ENCODE measurements at regions not wholly inside any gene's neighbourhood (a gene's known extent, or its start where the extent isn't known, plus 50 kb on each side); places are given as distances from the start of the nearest gene placed in this dataset.

DNA sequence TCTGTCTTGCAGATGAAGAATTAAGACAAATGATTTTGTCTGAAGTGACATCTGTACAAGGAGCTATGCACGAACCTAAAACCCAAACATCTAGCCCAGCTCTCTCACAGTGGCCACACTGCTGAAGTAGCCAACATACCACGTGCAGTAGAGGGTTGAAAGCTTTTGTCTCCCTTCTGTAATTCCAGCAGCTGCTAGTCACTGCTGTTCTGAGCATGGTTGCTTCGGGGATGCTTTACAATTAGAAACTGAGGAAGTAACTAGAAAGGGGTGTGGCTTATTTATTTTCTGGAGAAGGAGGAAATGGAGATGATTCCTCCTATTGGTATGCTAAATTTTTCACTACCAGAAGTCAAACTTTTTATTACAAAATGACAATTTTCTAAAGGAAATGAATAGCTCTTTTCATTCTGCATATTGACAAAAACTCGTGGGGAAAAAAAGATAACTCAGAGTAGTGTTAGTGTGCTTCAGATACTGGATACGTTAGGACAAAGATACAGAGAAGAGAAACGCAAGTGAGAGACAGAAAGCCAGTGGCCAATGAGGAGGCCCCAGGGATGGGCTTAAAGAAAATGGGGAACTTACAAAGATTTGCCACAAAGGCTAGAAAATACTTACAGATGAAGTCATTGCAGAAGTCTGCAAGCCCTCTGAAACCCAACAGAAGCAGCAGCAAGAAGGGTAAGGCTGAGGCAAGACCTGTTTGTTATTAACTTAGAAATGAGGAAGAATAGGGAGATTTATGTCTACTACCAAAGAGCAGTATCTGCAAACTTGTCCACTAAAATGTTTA, 192.7 kb upstream of the MIR17HG start:
- intact Hi-C loops (cut with DNase I): no loop called here
- Histone ChIP-seq H3K36me3 (no peaks in the 10 kb centered on the region), H3K4me3 (no peak overlapping the region), H3K4me1 (no peaks in the 10 kb centered on the region), H3K27ac (no peak overlapping the region), H3K27me3 (no peaks in the 10 kb centered on the region), H3K9me3 (no peaks in the 10 kb centered on the region)
- TF ChIP-seq POLR2A (IDR thresholded peaks at IDR 0.05) (no peak), POLR2AphosphoS5 (IDR thresholded peaks at IDR 0.05) (no peak), EP300 (IDR thresholded peaks at IDR 0.05) (no peak)
- TF ChIP-seq, protein P1, sequence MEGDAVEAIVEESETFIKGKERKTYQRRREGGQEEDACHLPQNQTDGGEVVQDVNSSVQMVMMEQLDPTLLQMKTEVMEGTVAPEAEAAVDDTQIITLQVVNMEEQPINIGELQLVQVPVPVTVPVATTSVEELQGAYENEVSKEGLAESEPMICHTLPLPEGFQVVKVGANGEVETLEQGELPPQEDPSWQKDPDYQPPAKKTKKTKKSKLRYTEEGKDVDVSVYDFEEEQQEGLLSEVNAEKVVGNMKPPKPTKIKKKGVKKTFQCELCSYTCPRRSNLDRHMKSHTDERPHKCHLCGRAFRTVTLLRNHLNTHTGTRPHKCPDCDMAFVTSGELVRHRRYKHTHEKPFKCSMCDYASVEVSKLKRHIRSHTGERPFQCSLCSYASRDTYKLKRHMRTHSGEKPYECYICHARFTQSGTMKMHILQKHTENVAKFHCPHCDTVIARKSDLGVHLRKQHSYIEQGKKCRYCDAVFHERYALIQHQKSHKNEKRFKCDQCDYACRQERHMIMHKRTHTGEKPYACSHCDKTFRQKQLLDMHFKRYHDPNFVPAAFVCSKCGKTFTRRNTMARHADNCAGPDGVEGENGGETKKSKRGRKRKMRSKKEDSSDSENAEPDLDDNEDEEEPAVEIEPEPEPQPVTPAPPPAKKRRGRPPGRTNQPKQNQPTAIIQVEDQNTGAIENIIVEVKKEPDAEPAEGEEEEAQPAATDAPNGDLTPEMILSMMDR (IDR thresholded peaks at IDR 0.05): no peak
- 65 to 67% methylated on average over 6 of the region's 6 CpGs for WGBS, 2 donors
- DNase-seq: no peak

DNA sequence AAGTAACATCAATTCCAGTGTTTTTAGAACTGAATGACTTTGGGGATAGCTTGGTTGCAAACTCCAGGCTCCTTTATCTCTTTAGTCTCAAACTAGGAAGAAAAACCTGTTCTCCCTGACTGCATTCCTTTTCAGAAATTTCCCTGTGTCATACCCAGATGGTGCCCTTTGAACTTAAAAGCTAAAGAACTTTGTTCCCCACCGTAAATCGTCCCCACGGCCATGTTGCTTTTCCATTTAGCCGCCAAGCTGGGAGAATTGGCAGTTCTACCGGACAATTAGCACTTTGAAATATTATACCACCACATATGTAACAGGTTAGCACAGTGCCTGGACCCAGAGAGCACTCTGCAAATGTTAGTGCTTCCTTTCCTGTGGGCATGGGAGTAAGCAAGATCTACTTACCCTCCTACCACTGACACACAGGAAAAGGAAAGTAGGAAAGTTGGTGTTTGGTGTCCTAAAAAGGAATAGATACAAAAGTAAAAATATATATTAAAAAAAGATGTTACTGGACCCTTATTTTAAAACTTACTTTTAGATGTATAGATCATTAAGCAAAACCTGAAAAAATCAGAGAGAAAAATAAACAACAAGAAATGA, 191.9 kb upstream of the MIR17HG start:
- Histone ChIP-seq H3K27ac (no peak overlapping the region), H3K9me3 (no peaks in the 10 kb centered on the region), H3K27me3 (no peaks in the 10 kb centered on the region), H3K4me3 (no peak overlapping the region), H3K4me1 (no peaks in the 10 kb centered on the region), H3K36me3 (no peaks in the 10 kb centered on the region)
- DNase-seq: no peak
- WGBS, 2 donors: 11 to 60% methylated on average over 5 of the region's 5 CpGs
- intact Hi-C loops (cut with DNase I): no loop called here
- TF ChIP-seq EP300 (IDR thresholded peaks at IDR 0.05): no peak
- TF ChIP-seq POLR2AphosphoS5 (IDR thresholded peaks at IDR 0.05): no peak
- no peak for TF ChIP-seq POLR2A (IDR thresholded peaks at IDR 0.05)

DNA sequence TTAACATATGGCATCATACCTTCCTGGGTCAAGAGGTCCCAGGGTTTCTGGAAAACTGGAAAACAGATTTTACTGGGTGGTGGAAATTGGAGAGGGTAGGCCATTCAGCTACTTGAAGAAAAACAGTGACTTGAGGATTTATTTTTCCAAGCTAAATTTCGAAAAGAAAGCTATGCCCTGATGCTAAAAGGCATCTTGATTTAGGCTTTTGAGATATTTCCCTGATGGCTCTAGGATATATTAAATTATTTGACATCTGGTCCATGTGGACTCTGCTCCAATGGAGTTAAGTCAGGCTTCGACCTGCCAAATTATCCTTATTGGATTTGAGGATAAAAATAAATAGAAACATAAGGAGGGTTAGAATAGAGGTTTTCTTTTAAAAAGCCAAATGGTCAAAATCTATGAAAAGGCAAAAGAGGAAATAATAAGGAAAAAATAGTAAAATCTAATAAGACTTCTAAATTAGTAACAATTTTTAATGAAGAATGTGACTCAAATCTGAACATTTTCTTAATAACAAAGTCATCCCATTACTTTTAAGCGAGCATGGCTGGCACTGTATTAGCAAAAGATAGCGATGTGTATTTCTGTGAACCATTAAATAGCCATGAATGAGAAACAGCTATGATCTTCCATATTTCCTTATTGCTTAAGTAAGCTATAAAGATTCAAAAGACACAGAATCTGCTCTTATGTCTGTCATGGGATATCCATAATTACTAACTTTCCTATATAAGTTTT, 190.0 kb upstream of the MIR17HG start:
- no peak for DNase-seq
- TF ChIP-seq, protein P1 (IDR thresholded peaks at IDR 0.05): no peak
- TF ChIP-seq POLR2AphosphoS5 (IDR thresholded peaks at IDR 0.05): no peak
- TF ChIP-seq EP300 (IDR thresholded peaks at IDR 0.05): no peak
- TF ChIP-seq POLR2A (IDR thresholded peaks at IDR 0.05): no peak
- Histone ChIP-seq H3K9me3 (no peaks in the 10 kb centered on the region), H3K4me3 (no peak overlapping the region), H3K27me3 (no peaks in the 10 kb centered on the region), H3K36me3 (no peaks in the 10 kb centered on the region), H3K27ac (no peak overlapping the region), H3K4me1 (no peaks in the 10 kb centered on the region)
- intact Hi-C loops (cut with DNase I): no loop called here
- 71 to 80% methylated on average over 4 of the region's 4 CpGs for WGBS, 2 donors

DNA sequence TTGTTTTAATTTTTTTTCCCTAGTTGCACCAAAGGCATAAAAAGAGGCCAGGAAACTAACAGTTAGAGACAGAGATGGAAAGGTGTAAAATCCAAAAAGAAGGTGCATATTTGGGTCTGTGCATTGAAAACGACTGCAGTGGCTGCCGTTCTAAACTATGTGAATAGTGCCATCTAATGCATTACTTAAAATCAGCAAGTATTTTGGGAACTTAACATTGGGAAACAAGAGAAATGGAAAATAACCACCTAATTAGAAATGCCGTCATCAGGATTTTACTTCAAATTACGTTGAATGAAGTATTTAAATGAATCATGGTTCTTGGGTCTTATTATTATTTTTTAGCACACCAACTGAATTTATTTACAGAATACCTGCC, 189.5 kb upstream of the MIR17HG start:
- intact Hi-C loops (cut with DNase I): no loop called here
- Histone ChIP-seq H3K27ac (no peak overlapping the region), H3K36me3 (no peaks in the 10 kb centered on the region), H3K4me1 (no peaks in the 10 kb centered on the region), H3K9me3 (no peaks in the 10 kb centered on the region), H3K4me3 (no peak overlapping the region), H3K27me3 (no peaks in the 10 kb centered on the region)
- no peak for DNase-seq
- 33 to 50% methylated on average over 4 of the region's 4 CpGs for WGBS, 2 donors
- TF ChIP-seq POLR2AphosphoS5 (IDR thresholded peaks at IDR 0.05) (no peak), POLR2A (IDR thresholded peaks at IDR 0.05) (no peak)

DNA sequence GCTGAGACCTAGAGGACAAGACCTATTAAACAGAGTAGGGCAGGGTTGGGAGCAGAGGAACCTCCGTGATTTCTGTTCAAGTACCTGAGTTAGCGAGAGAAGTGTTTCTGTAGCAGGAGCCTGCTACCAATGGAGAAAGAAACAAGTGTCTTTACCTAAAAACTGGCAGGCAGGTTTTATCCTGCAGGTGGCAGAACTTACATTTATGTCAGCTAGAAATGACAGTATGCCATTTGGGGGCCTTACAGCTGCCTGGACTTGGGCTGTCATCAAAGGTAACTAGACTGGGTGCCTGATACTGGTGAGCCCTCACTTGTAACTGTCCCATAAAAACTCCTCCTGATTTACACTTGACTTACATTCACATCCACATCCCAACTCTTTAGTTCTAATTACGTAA, 185.3 kb upstream of the MIR17HG start:
- WGBS, 2 donors: 75 to 81% methylated on average over 3 of the region's 3 CpGs
- Histone ChIP-seq H3K9me3 (no peaks in the 10 kb centered on the region), H3K27me3 (peaks cover 0 to 7% (median 0%) of the 10 kb centered on the region in 3 donors), H3K4me3 (no peak overlapping the region), H3K27ac (no peak overlapping the region), H3K4me1 (no peaks in the 10 kb centered on the region), H3K36me3 (no peaks in the 10 kb centered on the region)
- intact Hi-C loops (cut with DNase I): no loop called here
- TF ChIP-seq POLR2A (IDR thresholded peaks at IDR 0.05) (no peak), EP300 (IDR thresholded peaks at IDR 0.05) (no peak)
- TF ChIP-seq, protein P1 (IDR thresholded peaks at IDR 0.05): no peak
- no peak for DNase-seq

Measured in sigmoid colon (tissue), 6 donors.